ENCODE measurements at regions not wholly inside any gene's neighbourhood (a gene's known extent, or its start where the extent isn't known, plus 50 kb on each side); places are given as distances from the start of the nearest gene placed in this dataset.

DNA sequence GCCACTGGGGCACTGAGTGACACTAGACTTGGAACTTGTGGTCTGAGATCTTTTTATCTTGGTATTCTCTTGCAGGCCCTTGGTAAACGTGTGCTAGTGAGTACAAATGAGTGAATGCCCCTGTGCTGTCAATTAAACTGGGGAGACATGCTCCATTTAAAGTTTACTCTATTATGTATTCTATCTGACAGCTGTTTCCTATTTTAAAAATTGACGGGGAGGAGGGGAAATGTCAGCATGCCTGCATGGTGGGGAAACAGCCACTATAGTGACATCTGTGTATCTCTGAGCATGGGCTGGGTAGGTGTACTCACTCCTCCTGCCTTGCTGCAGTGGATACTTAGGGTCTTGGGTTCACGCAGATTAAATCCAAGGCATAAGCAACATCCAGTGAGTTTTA lies 59.0 kb upstream of the IKBKE start:
- no peak for DNase-seq

DNA sequence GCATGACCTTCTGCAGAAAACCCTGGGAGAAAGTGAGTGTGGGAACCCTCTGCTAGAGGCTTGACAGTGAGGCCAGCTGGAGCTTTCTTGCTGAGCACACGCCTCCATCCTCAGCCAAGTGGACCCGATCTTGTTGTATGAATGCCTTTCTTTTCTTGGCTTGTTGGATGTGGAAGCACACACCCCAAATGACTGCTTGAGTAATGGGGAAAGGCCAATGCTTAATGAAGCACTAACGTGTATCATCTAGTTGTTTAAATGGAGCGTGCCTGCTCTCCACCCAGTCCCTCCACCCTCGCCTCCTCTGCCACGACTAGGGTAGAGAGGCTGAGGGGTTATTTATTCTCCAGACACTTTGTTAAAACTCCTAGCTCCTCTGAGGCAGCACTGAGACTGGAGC lies 54.3 kb upstream of the IKBKE start:
- DNase-seq, result no peak

DNA sequence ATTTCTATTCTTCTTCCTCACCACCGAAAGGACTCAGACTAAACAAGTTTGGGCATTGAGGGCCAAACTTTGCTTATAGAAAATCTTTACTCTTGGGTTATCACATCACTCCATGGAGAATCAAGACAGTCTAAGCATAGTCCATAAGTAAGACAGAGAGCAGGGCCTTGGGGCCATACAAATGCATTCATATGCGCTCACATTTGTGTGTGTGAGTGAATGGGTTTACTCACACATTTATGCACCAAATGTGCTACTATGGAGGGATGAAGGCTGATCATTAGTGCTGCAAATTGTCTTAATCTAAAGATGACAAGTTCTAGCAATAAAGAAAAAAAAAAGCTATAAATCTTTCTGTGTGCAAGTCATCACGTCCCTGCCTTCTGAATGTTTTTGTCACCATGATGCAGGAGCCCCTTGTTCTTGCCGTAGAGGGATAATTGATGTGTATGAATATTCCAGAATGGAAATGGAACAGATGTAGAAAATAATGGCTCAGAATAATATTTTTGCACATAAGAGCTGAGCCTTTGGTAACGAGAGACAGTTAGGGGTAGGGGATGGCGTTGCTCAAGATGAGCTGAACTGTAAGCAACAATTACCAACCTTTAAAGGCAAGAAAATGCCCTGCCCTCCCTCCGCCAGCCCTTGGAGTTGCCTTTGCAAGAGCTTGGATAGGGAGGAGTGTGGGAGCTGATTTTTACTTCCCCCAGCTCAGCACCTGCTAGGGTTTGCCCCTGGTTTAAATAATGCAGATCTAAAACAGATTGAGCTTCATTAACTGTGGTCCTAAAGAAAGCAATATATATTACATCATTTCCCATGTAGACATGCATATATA lies 52.3 kb upstream of the IKBKE start:
- no peak for DNase-seq

DNA sequence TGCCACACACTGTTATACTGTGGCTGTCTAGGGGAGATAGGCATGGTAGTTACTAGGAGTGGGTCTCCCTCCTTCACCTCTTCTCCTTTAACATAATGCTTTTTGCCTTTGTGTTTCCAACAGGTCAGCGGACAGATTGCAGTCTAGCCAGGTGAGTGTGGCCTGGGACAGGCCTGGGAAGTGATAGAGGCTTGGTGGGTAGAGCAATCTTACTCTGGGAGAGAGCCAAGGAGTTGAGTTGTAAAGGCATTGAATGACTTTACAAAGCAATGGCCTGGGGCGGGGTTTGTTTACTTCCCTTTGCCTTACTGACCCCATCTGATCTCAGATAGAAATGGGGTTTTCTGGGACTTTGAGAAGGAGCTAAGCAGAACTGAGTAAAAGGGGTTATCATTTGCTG lies 51.0 kb upstream of the IKBKE start:
- no peak for DNase-seq

DNA sequence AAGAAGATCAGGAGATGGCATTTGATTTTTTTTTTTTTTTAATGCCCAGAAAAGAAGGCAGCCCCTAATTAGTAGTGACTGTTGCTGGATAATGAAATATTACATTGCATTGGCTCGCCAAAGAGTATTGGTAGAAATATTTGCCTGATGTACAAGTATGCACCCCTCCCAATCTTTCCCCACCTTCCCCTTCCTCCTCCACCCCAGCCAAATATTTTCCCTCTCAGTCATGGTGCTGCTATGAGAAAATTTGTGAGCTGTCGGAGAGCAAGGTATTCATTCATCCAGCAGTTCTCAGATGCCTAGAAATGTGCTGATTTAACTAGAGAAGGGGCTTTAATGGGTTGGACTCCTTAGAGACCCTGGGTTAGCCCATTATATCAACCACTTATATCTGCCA lies 50.5 kb upstream of the IKBKE start:
- no peak for DNase-seq

DNA sequence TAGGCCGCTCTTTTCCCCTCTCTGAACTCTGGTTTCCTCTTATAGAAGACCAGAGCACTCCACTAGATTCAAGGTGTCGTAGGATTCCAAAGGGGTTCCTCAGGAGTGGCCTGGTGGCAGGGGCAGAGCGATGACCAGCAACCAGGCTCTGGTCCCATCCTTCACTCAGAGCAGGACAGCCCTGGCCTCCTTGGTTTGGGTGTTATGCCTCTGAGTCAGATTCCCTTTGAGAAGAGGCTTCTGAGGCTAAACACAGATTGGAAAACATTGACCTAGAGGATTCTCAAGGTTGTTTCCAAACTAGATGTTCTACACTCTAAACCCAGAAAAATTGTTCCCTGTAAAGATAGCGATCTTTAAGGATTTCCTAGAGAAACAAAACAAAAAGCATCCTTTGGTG lies 49.8 kb upstream of the IKBKE start:
- DNase-seq, result no peak

Measured in NCI-H748 treated with DMSO at 0.1 percent for 48 hours (cell line).